Mesodermal cell (in vitro differentiated cells): ENCODE measurements at regions not wholly inside any gene's neighbourhood (a gene's known extent, or its start where the extent isn't known, plus 50 kb on each side); places are given as distances from the start of the nearest gene placed in this dataset.

Source experiments
- H3K27ac ChIP-seq: 2 replicates; pipeline ENCODE4 v1.7.0; 2013; ENCODE audit warnings: mild to moderate bottlenecking, low read depth, low read length, moderate library complexity; ENCODE audit not compliant: severe bottlenecking
- H3K36me3 ChIP-seq: 2 replicates; pipeline ENCODE4 v1.7.1; 2013; ENCODE audit warnings: mild to moderate bottlenecking, low read length, moderate library complexity; ENCODE audit not compliant: control insufficient read depth, insufficient read depth
- H3K4me1 ChIP-seq: one replicate; pipeline ENCODE4 v1.7.1; 2013; ENCODE audit warnings: mild to moderate bottlenecking, low read length; ENCODE audit not compliant: insufficient read depth, control insufficient read depth, poor library complexity, severe bottlenecking
- H3K4me3 ChIP-seq: 2 replicates; pipeline ENCODE4 v1.7.0; 2013; ENCODE audit warnings: low read length, control low read depth, mild to moderate bottlenecking; ENCODE audit not compliant: insufficient read depth, poor library complexity, severe bottlenecking; ENCODE audit errors: extremely low read depth
- H3K9me3 ChIP-seq: 2 replicates; pipeline ENCODE4 v1.7.1; 2013; ENCODE audit warnings: mild to moderate bottlenecking, low read length, moderate library complexity; ENCODE audit not compliant: control insufficient read depth
- WGBS, 2 experiments: methylation state at CpG; one replicate each; pipeline ENCODE4 v1.1.5; 2013; ENCODE audit warnings: missing lambda C conversion rate in 2 of 2; ENCODE audit not compliant: insufficient coverage in 2 of 2; 5-methylcytosine and 5-hydroxymethylcytosine counted together

- Histone ChIP-seq H3K4me3 (no peak overlapping the region), H3K4me1 (no peaks in the 10 kb centered on the region), H3K27ac (no peak overlapping the region), H3K9me3 (no peaks in the 10 kb centered on the region), H3K36me3 (no peaks in the 10 kb centered on the region)
- WGBS, 2 experiments, result 57 to 88% methylated on average over 1 of the region's 1 CpG
These were observed 178.5 kb downstream of the PRR20E start for GRCh38 chr13:57345526-57345925.

- Histone ChIP-seq H3K36me3 (no peaks in the 10 kb centered on the region), H3K27ac (no peak overlapping the region), H3K4me3 (no peak overlapping the region), H3K9me3 (no peaks in the 10 kb centered on the region), H3K4me1 (no peaks in the 10 kb centered on the region)
- 82 to 100% methylated on average over 1 to 2 of the region's 2 CpGs for WGBS, 2 experiments
These were observed 179.8 kb downstream of the PRR20E start for GRCh38 chr13:57346786-57347185.

- no CpG with 5 or more reads among the region's 1 CpG for WGBS, 2 experiments
- Histone ChIP-seq H3K36me3 (no peaks in the 10 kb centered on the region), H3K4me3 (no peak overlapping the region), H3K27ac (no peak overlapping the region), H3K4me1 (no peaks in the 10 kb centered on the region), H3K9me3 (no peaks in the 10 kb centered on the region)
These were observed 185.1 kb downstream of the PRR20E start for GRCh38 chr13:57352114-57352513.

GRCh38 chr13:57353831-57354230, 186.8 kb downstream of the PRR20E start:
- no peaks in the 10 kb centered on the region for H3K9me3 ChIP-seq
- no peaks in the 10 kb centered on the region for H3K36me3 ChIP-seq
- no peak overlapping the region for H3K4me3 ChIP-seq
- no peak overlapping the region for H3K27ac ChIP-seq
- 81 to 85% methylated on average over 3 of the region's 3 CpGs for WGBS, 2 experiments
- no peaks in the 10 kb centered on the region for H3K4me1 ChIP-seq

GRCh38 chr13:57375876-57376275, 208.9 kb downstream of the PRR20E start:
- Histone ChIP-seq H3K4me3 (no peak overlapping the region), H3K27ac (no peak overlapping the region), H3K9me3 (no peaks in the 10 kb centered on the region), H3K36me3 (no peaks in the 10 kb centered on the region), H3K4me1 (no peaks in the 10 kb centered on the region)
- 60% methylated on average over 1 of the region's 2 CpGs; no CpG with 5 or more reads in 1 of the 2 experiments for WGBS, 2 experiments

GRCh38 chr13:57408312-57408711, 223.2 kb upstream of the PCDH17 start:
- Histone ChIP-seq H3K36me3 (no peaks in the 10 kb centered on the region), H3K9me3 (no peaks in the 10 kb centered on the region), H3K27ac (no peak overlapping the region), H3K4me1 (peaks cover 4% of the 10 kb centered on the region), H3K4me3 (no peak overlapping the region)
- WGBS, 2 experiments, result 83% methylated on average over 1 of the region's 2 CpGs; no CpG with 5 or more reads in 1 of the 2 experiments

- Histone ChIP-seq H3K4me1 (peaks cover 4% of the 10 kb centered on the region), H3K36me3 (no peaks in the 10 kb centered on the region), H3K9me3 (no peaks in the 10 kb centered on the region), H3K4me3 (no peak overlapping the region), H3K27ac (no peak overlapping the region)
These were observed 222.4 kb upstream of the PCDH17 start for GRCh38 chr13:57409121-57409520.

GRCh38 chr13:57409656-57410055, 221.9 kb upstream of the PCDH17 start:
- Histone ChIP-seq H3K36me3 (no peaks in the 10 kb centered on the region), H3K9me3 (no peaks in the 10 kb centered on the region), H3K4me1 (peaks cover 4% of the 10 kb centered on the region), H3K4me3 (no peak overlapping the region), H3K27ac (no peak overlapping the region)
- 78% methylated on average over 1 of the region's 1 CpG; no CpG with 5 or more reads in 1 of the 2 experiments for WGBS, 2 experiments

- WGBS, 2 experiments, result 86% methylated on average over 3 of the region's 6 CpGs
- no peaks in the 10 kb centered on the region for H3K9me3 ChIP-seq
- H3K36me3 ChIP-seq, result no peaks in the 10 kb centered on the region
- no peaks in the 10 kb centered on the region for H3K4me1 ChIP-seq
- no peak overlapping the region for H3K4me3 ChIP-seq
- no peak overlapping the region for H3K27ac ChIP-seq
These were observed 213.4 kb upstream of the PCDH17 start for GRCh38 chr13:57418067-57418677.

GRCh38 chr13:57424379-57424778, 207.2 kb upstream of the PCDH17 start:
- Histone ChIP-seq H3K4me1 (no peaks in the 10 kb centered on the region), H3K36me3 (no peaks in the 10 kb centered on the region), H3K9me3 (no peaks in the 10 kb centered on the region), H3K27ac (no peak overlapping the region), H3K4me3 (no peak overlapping the region)
- no CpG with 5 or more reads among the region's 1 CpG for WGBS, 2 experiments

- no peak overlapping the region for H3K27ac ChIP-seq
These were observed 206.0 kb upstream of the PCDH17 start for GRCh38 chr13:57425531-57425930.

More at GRCh38 chr13:57425531-57425930, 206.0 kb upstream of the PCDH17 start:
- H3K4me1 ChIP-seq, result no peaks in the 10 kb centered on the region
- no peaks in the 10 kb centered on the region for H3K9me3 ChIP-seq
- H3K36me3 ChIP-seq, result no peaks in the 10 kb centered on the region
- H3K4me3 ChIP-seq, result no peak overlapping the region
- WGBS, 2 experiments, result 94% methylated on average over 3 of the region's 3 CpGs
